PC-9 (cell line): ENCODE measurements at regions not wholly inside any gene's neighbourhood (a gene's known extent, or its start where the extent isn't known, plus 50 kb on each side); places are given as distances from the start of the nearest gene placed in this dataset.

ENCODE experiments used
- BruUV-seq: library from RNA; stranded (reverse); fragments of 400-500 nt; replicated peaks from 2 replicates; lab custom pipeline; 2021; lab: Mats Ljungman, UMichigan
- CTCF ChIA-PET: fragments of 300-600 bp; sonication (Branson Sonifier 250); formaldehyde crosslinking; loops from one replicate; lab custom pipeline; 2022; ENCODE audit warnings: antibody characterized with exemption; lab: Charles Lee
- POLR2A ChIA-PET: fragments of 300-600 bp; sonication (Branson Sonifier 250); formaldehyde crosslinking; loops from one replicate; lab custom pipeline; 2022; ENCODE audit warnings: antibody characterized with exemption; ENCODE audit not compliant: unreplicated experiment; lab: Charles Lee
- DNase-seq, 2 experiments: peaks; one replicate each; pipeline versions ENCODE4 v3.0.0 to v3.0.0-alpha.2; 2015 to 2022; ENCODE audit warnings: mixed read lengths in 1 of 2
- H2AFZ ChIP-seq: fragments of 200-600 bp; sonication (generic); 2 replicates; pipeline ENCODE4 v1.8.1; 2017; ENCODE audit warnings: antibody characterized with exemption
- H3F3A ChIP-seq: fragments of 200-600 bp; sonication (generic); 2 replicates; pipeline ENCODE4 v1.8.1; 2017; ENCODE audit warnings: antibody characterized with exemption, mild to moderate bottlenecking, low read depth; ENCODE audit not compliant: insufficient read depth
- H3K27ac ChIP-seq: fragments of 200-600 bp; sonication (generic); 2 replicates; pipeline ENCODE4 v1.6.1; 2016; ENCODE audit warnings: mixed run types
- H3K27me3 ChIP-seq: fragments of 200-600 bp; sonication (generic); 2 replicates; pipeline ENCODE4 v1.6.1; 2016; ENCODE audit warnings: low read depth, mixed run types; ENCODE audit not compliant: insufficient read depth
- H3K36me3 ChIP-seq: fragments of 200-600 bp; sonication (generic); 2 replicates; pipeline ENCODE4 v1.6.1; 2016; ENCODE audit warnings: low read depth, mixed run types
- H3K4me1 ChIP-seq: fragments of 200-600 bp; sonication (generic); replicated peaks from 2 replicates; pipeline ENCODE4 v1.6.1; 2016; ENCODE audit warnings: mixed run types; ENCODE audit not compliant: insufficient read depth
- H3K4me2 ChIP-seq: fragments of 200-600 bp; sonication (generic); 2 replicates; pipeline ENCODE4 v1.6.1; 2017; ENCODE audit warnings: mixed run types
- H3K4me3 ChIP-seq: fragments of 200-600 bp; sonication (generic); 2 replicates; pipeline ENCODE4 v1.6.1; 2016; ENCODE audit warnings: mixed run types
- H3K79me2 ChIP-seq: fragments of 200-600 bp; sonication (generic); 2 replicates; pipeline ENCODE4 v1.6.1; 2017; ENCODE audit warnings: low read depth, mixed run types
- H3K9me2 ChIP-seq: fragments of 200-600 bp; sonication (generic); 2 replicates; pipeline ENCODE4 v1.8.1; 2017; ENCODE audit warnings: mild to moderate bottlenecking; ENCODE audit not compliant: insufficient read depth
- H3K9me3 ChIP-seq: fragments of 200-600 bp; sonication (generic); 2 replicates; pipeline ENCODE4 v1.8.1; 2016; ENCODE audit warnings: low read depth; ENCODE audit not compliant: insufficient read depth
- H4K20me1 ChIP-seq: fragments of 200-600 bp; sonication (generic); 2 replicates; pipeline ENCODE4 v1.8.1; 2017; ENCODE audit not compliant: insufficient read depth
- CTCF ChIP-seq: fragments of 200-600 bp; sonication (generic); conservative IDR thresholded peaks from 2 replicates; pipeline ENCODE4 v1.6.1; 2017; ENCODE audit warnings: mixed run types, antibody characterized with exemption, mild to moderate bottlenecking, moderate library complexity
- EZH2 ChIP-seq: fragments of 200-600 bp; sonication (generic); IDR thresholded peaks from 2 replicates; pipeline ENCODE4 v1.8.0; 2017; ENCODE audit warnings: antibody characterized with exemption, low read depth
- intact Hi-C: fragments of 100-400 bp; cut with micrococcal nuclease; formaldehyde crosslinking; loops from one replicate; pipeline ENCODE4 v1.10.0; 2022; ENCODE audit not compliant: unreplicated experiment

- Histone ChIP-seq H3K4me3 (no peak overlapping the region), H3K27ac (no peak overlapping the region), H3F3A (no peaks in the 10 kb centered on the region), H2AFZ (no peak overlapping the region), H3K79me2 (no peaks in the 10 kb centered on the region), H3K27me3 (no peaks in the 10 kb centered on the region), H3K36me3 (no peaks in the 10 kb centered on the region), H4K20me1 (no peaks in the 10 kb centered on the region), H3K4me2 (no peak overlapping the region), H3K4me1 (no peaks in the 10 kb centered on the region), H3K9me3 (no peaks in the 10 kb centered on the region), H3K9me2 (no peaks in the 10 kb centered on the region; the same call in 1 of the 2 replicates)
- intact Hi-C loops = no loop called here
- ChIA-PET CTCF (no interaction called here), POLR2A (no interaction called here)
- no TSS peak for BruUV-seq
- DNase-seq = no peak
- TF ChIP-seq EZH2 (no peak), CTCF (no peak)
Measured at GRCh38 chr5:107129051-107129450, 541.7 kb downstream of the EFNA5 start.

DNA sequence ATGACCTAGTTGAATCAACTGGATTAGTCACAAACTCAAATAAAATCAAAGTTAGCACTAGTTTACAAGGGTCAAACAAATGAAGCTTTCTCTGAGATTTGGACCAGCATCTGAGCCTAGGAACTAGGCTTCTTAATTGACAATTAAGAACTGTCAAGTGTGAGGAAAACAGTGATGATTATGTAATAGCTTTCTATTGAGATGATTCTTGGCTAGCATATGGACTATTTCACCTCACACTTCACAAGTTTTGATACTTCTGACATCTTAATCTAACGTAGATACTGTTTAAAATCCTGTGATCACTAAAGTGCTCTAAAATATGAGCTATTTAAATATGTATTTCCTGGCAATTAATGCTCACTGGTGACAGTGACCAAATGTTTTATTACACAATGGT, 542.9 kb downstream of the EFNA5 start:
- no peaks in the 10 kb centered on the region for H3K36me3 ChIP-seq
- no peak for DNase-seq
- no peaks in the 10 kb centered on the region for H3K27me3 ChIP-seq
- no peak for TF ChIP-seq EZH2
- TF ChIP-seq CTCF = no peak
- no peak overlapping the region; the same call in 1 of the 2 replicates for H2AFZ ChIP-seq
- no TSS peak for BruUV-seq
- CTCF ChIA-PET = no interaction called here
- no peaks in the 10 kb centered on the region for H3K79me2 ChIP-seq
- intact Hi-C loops = no loop called here
- no peak overlapping the region for H3K4me3 ChIP-seq
- no peaks in the 10 kb centered on the region for H3F3A ChIP-seq
- no peak overlapping the region for H3K4me2 ChIP-seq
- H3K27ac ChIP-seq = no peak overlapping the region
- H3K9me3 ChIP-seq = no peaks in the 10 kb centered on the region
- no peaks in the 10 kb centered on the region; the same call in 1 of the 2 replicates for H3K9me2 ChIP-seq
- no peaks in the 10 kb centered on the region for H3K4me1 ChIP-seq
- POLR2A ChIA-PET = no interaction called here
- no peaks in the 10 kb centered on the region for H4K20me1 ChIP-seq

- no TSS peak for BruUV-seq
Measured at GRCh38 chr5:107126341-107126740, 544.4 kb downstream of the EFNA5 start.

More at GRCh38 chr5:107126341-107126740, 544.4 kb downstream of the EFNA5 start:
- no peaks in the 10 kb centered on the region for H3K4me1 ChIP-seq
- no peak overlapping the region for H2AFZ ChIP-seq
- CTCF ChIA-PET = no interaction called here
- H3K36me3 ChIP-seq = no peaks in the 10 kb centered on the region
- no peaks in the 10 kb centered on the region for H3K9me3 ChIP-seq
- intact Hi-C loops = no loop called here
- no peaks in the 10 kb centered on the region for H3K27me3 ChIP-seq
- no peak overlapping the region for H3K4me2 ChIP-seq
- TF ChIP-seq CTCF (no peak), EZH2 (no peak)
- no peaks in the 10 kb centered on the region; the same call in 1 of the 2 replicates for H3K9me2 ChIP-seq
- H3K79me2 ChIP-seq = no peaks in the 10 kb centered on the region
- no peak overlapping the region for H3K4me3 ChIP-seq
- H4K20me1 ChIP-seq = no peaks in the 10 kb centered on the region
- no peaks in the 10 kb centered on the region for H3F3A ChIP-seq
- H3K27ac ChIP-seq = no peak overlapping the region
- no peak for DNase-seq
- POLR2A ChIA-PET = no interaction called here
